ENCODE measurements at regions not wholly inside any gene's neighbourhood (a gene's known extent, or its start where the extent isn't known, plus 50 kb on each side); places are given as distances from the start of the nearest gene placed in this dataset.

DNA sequence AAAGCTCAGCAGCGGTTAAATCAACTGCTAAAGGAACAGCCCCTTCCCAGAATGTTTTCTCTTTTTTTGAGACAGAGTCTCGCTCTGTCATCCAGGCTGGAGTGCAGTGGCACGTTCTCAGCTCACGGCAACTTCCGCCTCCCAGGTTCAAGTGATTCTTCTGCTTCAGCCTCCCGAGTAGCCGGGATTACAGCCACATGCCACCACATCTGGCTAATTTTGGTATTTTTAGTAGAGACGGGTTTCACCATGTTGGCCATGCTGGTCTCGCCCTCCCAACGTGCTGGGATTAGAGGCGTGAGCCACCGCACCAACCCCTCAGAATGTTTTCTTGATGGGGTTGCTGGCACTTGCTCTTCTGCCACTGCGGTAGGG, 59.8 kb upstream of the IL6 start:
- Histone ChIP-seq H3K27ac (no peak overlapping the region), H3K36me3 (no peaks in the 10 kb centered on the region), H3K79me2 (ENCODE audit: low read depth) (no peaks in the 10 kb centered on the region), H3K4me1 (no peaks in the 10 kb centered on the region), H3K9ac (no peak overlapping the region), H2AFZ (replicated peaks) (no peak overlapping the region), H3K9me3 (ENCODE audit: low read depth) (no peaks in the 10 kb centered on the region), H4K20me1 (ENCODE audit: low read depth) (no peaks in the 10 kb centered on the region), H3K27me3 (no peaks in the 10 kb centered on the region), H3K4me2 (no peak overlapping the region), H3F3A (ENCODE audit: low read depth) (no peaks in the 10 kb centered on the region), H3K4me3 (no peak overlapping the region)
- Mint-ChIP-seq H3K36me3 (no peaks in the 10 kb centered on the region), H3K27me3 (ENCODE audit: insufficient read depth, low read depth) (no peaks in the 10 kb centered on the region), H3K4me3 (no peak overlapping the region), H3K9me3 (no peaks in the 10 kb centered on the region), H3K4me1 (no peaks in the 10 kb centered on the region), H3K27ac (no peak overlapping the region)
- TF ChIP-seq EZH2 (IDR thresholded peaks at IDR 0.05) (no peak), EZH2phosphoT487 (IDR thresholded peaks at IDR 0.05) (no peak), CTCF (IDR thresholded peaks at IDR 0.05) (no peak)
- no peak for DNase-seq (ENCODE audit: low spot score)

GRCh38 chr7:22666732-22667131, 60.3 kb upstream of the IL6 start:
- no peak for DNase-seq (ENCODE audit: low spot score)
- Mint-ChIP-seq H3K36me3 (no peaks in the 10 kb centered on the region), H3K4me3 (no peak overlapping the region), H3K27me3 (ENCODE audit: insufficient read depth, low read depth) (no peaks in the 10 kb centered on the region), H3K9me3 (no peaks in the 10 kb centered on the region), H3K4me1 (no peaks in the 10 kb centered on the region), H3K27ac (no peak overlapping the region)
- Histone ChIP-seq H3K4me2 (no peak overlapping the region), H3K79me2 (ENCODE audit: low read depth) (no peaks in the 10 kb centered on the region), H3K27ac (no peak overlapping the region), H3K36me3 (no peaks in the 10 kb centered on the region), H3K9ac (no peak overlapping the region), H4K20me1 (ENCODE audit: low read depth) (no peaks in the 10 kb centered on the region), H3K27me3 (no peaks in the 10 kb centered on the region), H2AFZ (replicated peaks) (no peak overlapping the region), H3K4me3 (no peak overlapping the region), H3K9me3 (ENCODE audit: low read depth) (no peaks in the 10 kb centered on the region), H3K4me1 (no peaks in the 10 kb centered on the region), H3F3A (ENCODE audit: low read depth) (no peaks in the 10 kb centered on the region)
- no peak for TF ChIP-seq EZH2 (IDR thresholded peaks at IDR 0.05)

GRCh38 chr7:22665923-22666322, 61.1 kb upstream of the IL6 start:
- no peak for DNase-seq (ENCODE audit: low spot score)
- Mint-ChIP-seq H3K36me3 (no peaks in the 10 kb centered on the region), H3K4me1 (no peaks in the 10 kb centered on the region), H3K4me3 (no peak overlapping the region), H3K9me3 (no peaks in the 10 kb centered on the region), H3K27ac (no peak overlapping the region), H3K27me3 (ENCODE audit: insufficient read depth, low read depth) (no peaks in the 10 kb centered on the region)
- H3K36me3 ChIP-seq: no peaks in the 10 kb centered on the region
- H3K4me1 ChIP-seq: no peaks in the 10 kb centered on the region
- no peak overlapping the region for H3K9ac ChIP-seq
- H3K79me2 ChIP-seq (ENCODE audit: low read depth): no peaks in the 10 kb centered on the region
- no peak overlapping the region for H3K27ac ChIP-seq
- no peaks in the 10 kb centered on the region for H3K9me3 ChIP-seq (ENCODE audit: low read depth)
- no peak overlapping the region for H3K4me2 ChIP-seq
- no peak overlapping the region for H2AFZ ChIP-seq (replicated peaks)
- TF ChIP-seq EZH2 (IDR thresholded peaks at IDR 0.05) (no peak), CTCF (IDR thresholded peaks at IDR 0.05) (no peak), EZH2phosphoT487 (IDR thresholded peaks at IDR 0.05) (no peak)
- no peaks in the 10 kb centered on the region for H3K27me3 ChIP-seq
- H3K4me3 ChIP-seq: no peak overlapping the region
- no peaks in the 10 kb centered on the region for H3F3A ChIP-seq (ENCODE audit: low read depth)
- H4K20me1 ChIP-seq (ENCODE audit: low read depth): no peaks in the 10 kb centered on the region

DNA sequence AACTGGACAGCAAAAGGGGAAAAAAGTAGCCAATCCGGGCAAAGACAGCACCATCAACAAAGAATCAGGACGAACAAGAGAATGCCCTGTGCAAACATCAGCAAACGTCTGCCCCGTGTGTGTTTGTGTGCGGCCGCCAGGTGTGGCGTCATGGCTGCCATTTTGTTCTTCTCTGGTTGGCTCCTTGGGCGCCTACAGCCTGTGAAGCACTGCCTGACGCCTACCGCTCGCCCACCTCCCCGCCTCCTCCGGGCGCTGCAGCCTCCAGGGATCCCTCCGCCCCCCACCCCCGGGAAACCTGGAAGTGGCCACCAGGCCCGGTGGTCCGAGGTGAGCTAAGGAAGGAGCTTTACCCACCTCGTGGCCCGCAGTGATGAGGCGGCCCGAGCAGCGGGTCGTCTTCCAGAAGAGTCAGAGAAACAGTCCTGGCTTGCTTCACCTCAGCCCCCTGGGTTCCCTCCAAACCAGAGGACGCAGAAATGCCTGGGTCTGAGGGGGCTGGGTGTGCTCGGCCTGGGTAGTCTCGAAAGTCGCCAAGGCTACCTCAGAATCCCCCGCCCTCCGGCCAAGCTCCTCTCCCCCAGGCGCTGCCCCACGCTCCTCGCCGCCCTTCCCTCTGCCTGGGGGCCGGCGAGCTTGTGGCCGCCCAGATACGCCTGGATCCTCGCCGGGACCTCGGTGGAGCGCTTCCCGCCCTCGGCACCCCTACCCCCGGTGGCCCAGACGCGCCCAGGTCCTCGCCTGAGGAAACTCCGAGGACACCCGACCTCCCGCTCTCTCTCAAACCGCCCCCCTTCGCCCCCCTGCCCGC, 61.8 kb upstream of the IL6 start:
- H3K9me3 ChIP-seq (ENCODE audit: low read depth): no peaks in the 10 kb centered on the region
- Mint-ChIP-seq H3K27me3 (ENCODE audit: insufficient read depth, low read depth) (no peaks in the 10 kb centered on the region), H3K9me3 (no peaks in the 10 kb centered on the region), H3K27ac (no peak overlapping the region), H3K4me3 (no peak overlapping the region), H3K36me3 (no peaks in the 10 kb centered on the region), H3K4me1 (no peaks in the 10 kb centered on the region)
- no peak overlapping the region for H3K27ac ChIP-seq
- H3K27me3 ChIP-seq: no peaks in the 10 kb centered on the region
- H4K20me1 ChIP-seq (ENCODE audit: low read depth): no peaks in the 10 kb centered on the region
- no peak overlapping the region for H3K9ac ChIP-seq
- no peaks in the 10 kb centered on the region for H3F3A ChIP-seq (ENCODE audit: low read depth)
- TF ChIP-seq EZH2phosphoT487 (IDR thresholded peaks at IDR 0.05) (no peak), EZH2 (IDR thresholded peaks at IDR 0.05) (no peak), CTCF (IDR thresholded peaks at IDR 0.05) (no peak)
- H2AFZ ChIP-seq (replicated peaks): no peak overlapping the region
- H3K4me3 ChIP-seq: no peak overlapping the region
- H3K79me2 ChIP-seq (ENCODE audit: low read depth): no peaks in the 10 kb centered on the region
- no peaks in the 10 kb centered on the region for H3K4me1 ChIP-seq
- H3K4me2 ChIP-seq: no peak overlapping the region
- no peaks in the 10 kb centered on the region for H3K36me3 ChIP-seq
- DNase-seq (ENCODE audit: low spot score): no peak
